ENCODE measurements at regions not wholly inside any gene's neighbourhood (a gene's known extent, or its start where the extent isn't known, plus 50 kb on each side); places are given as distances from the start of the nearest gene placed in this dataset.

DNA sequence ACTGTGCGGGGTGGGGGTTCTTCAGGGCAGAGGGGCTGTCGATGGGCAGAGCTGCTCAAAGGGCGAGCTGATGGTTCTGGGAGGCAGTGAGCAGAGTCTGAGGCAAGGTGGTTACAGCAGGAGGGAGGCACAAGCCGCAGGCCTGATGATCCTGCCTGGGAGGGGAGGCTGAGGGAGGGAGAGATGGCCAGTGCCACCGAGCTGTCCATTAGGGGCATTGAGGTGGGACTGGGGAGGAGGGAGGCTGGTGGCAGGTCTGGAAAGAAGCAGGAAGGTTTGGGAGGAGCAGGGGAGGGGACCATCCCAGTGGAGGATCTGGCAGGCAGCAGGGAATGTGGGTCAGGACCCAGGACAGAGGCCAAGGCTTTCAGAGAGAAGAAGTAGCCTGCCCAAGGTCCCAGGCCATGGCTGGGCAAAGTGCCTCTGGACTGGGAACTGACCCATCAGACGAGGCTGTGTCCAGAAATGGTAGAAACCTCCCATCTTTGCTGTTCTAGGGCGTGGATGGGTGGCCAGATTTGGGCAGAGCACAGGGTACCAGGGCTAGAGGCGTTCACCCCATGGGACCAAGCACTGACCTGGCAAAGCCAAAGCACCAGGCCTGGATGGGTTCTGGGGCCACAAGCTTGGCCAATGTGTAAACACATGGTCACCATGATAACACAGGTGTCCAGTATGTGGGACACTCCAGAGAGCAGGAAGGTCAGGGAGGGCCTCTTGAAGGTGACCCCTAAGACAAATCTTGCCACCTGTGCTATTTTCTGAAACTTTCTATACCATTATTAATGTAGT is 55.5 kb downstream of the INHBB start:
- H3K27ac ChIP-seq (ENCODE audit: low read depth, low read length), result no peak overlapping the region
- TF ChIP-seq EZH2 (IDR thresholded peaks at IDR 0.05; ENCODE audit: insufficient read depth, low read length), result no peak
- TF ChIP-seq, protein P1, sequence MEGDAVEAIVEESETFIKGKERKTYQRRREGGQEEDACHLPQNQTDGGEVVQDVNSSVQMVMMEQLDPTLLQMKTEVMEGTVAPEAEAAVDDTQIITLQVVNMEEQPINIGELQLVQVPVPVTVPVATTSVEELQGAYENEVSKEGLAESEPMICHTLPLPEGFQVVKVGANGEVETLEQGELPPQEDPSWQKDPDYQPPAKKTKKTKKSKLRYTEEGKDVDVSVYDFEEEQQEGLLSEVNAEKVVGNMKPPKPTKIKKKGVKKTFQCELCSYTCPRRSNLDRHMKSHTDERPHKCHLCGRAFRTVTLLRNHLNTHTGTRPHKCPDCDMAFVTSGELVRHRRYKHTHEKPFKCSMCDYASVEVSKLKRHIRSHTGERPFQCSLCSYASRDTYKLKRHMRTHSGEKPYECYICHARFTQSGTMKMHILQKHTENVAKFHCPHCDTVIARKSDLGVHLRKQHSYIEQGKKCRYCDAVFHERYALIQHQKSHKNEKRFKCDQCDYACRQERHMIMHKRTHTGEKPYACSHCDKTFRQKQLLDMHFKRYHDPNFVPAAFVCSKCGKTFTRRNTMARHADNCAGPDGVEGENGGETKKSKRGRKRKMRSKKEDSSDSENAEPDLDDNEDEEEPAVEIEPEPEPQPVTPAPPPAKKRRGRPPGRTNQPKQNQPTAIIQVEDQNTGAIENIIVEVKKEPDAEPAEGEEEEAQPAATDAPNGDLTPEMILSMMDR (IDR thresholded peaks at IDR 0.05; ENCODE audit: insufficient read depth, low read depth, low read length), result no peak
- H3K4me1 ChIP-seq (ENCODE audit: insufficient read depth, low read length), result peaks cover 15% of the 10 kb centered on the region
- no peak overlapping the region for H3K9ac ChIP-seq (ENCODE audit: low read length)
- H4K20me1 ChIP-seq (ENCODE audit: insufficient read depth, low read length), result no peaks in the 10 kb centered on the region
- H3K79me2 ChIP-seq (ENCODE audit: insufficient read depth, low read length), result no peaks in the 10 kb centered on the region
- H3K4me3 Mint-ChIP-seq (ENCODE audit: unreplicated experiment), result no peak overlapping the region
- no peak overlapping the region for H3K4me2 ChIP-seq (ENCODE audit: low read length)
- H3K4me3 ChIP-seq (ENCODE audit: insufficient read depth, low read depth, low read length), result no peak overlapping the region
- no peaks in the 10 kb centered on the region for H3K9me3 Mint-ChIP-seq (ENCODE audit: unreplicated experiment)
- H3K36me3 Mint-ChIP-seq (ENCODE audit: low read depth, unreplicated experiment), result no peaks in the 10 kb centered on the region
- DNase-seq (ENCODE audit: low read depth) (no peak), FAIRE-seq (no peak)
- H3K9me3 ChIP-seq (ENCODE audit: insufficient read depth, low read depth, low read length), result no peaks in the 10 kb centered on the region
- no peak overlapping the region for H2AFZ ChIP-seq (ENCODE audit: low read depth, low read length)
- H3K27me3 ChIP-seq (ENCODE audit: insufficient read depth, low read length), result peaks cover 10% of the 10 kb centered on the region
- peaks cover 58% of the 10 kb centered on the region for H3K27me3 Mint-ChIP-seq (ENCODE audit: low read depth, unreplicated experiment)
- no peaks in the 10 kb centered on the region for H3K36me3 ChIP-seq (ENCODE audit: insufficient read depth, low read length)
- peaks cover 18% of the 10 kb centered on the region for H3K4me1 Mint-ChIP-seq (ENCODE audit: low read depth, unreplicated experiment)
- H3K27ac Mint-ChIP-seq (ENCODE audit: unreplicated experiment), result no peak overlapping the region

DNA sequence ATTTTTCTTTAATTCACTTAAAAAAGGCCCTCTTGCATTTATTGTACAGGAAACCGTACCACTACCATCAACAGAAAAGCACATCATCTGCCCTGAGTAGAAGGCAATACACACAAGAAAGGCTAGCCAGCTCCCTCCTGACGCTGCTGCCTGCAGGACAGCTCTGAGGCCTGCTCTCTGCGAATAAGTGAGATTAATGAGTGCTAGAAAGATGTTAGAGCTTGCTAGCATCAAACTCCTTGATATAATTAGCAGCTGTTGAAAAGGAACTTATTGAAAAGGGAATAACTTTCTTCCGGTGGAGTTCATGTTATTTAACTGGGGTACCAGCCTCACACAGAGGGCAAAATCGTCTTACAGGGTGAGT is 56.1 kb downstream of the INHBB start:
- no peaks in the 10 kb centered on the region for H4K20me1 ChIP-seq (ENCODE audit: insufficient read depth, low read length)
- H3K36me3 ChIP-seq (ENCODE audit: insufficient read depth, low read length), result no peaks in the 10 kb centered on the region
- TF ChIP-seq, protein P1 (IDR thresholded peaks at IDR 0.05; ENCODE audit: insufficient read depth, low read depth, low read length), result no peak
- no peak for TF ChIP-seq EZH2 (IDR thresholded peaks at IDR 0.05; ENCODE audit: insufficient read depth, low read length)
- H3K79me2 ChIP-seq (ENCODE audit: insufficient read depth, low read length), result no peaks in the 10 kb centered on the region
- Mint-ChIP-seq H3K27me3 (ENCODE audit: low read depth, unreplicated experiment) (peaks cover 61% of the 10 kb centered on the region), H3K9me3 (ENCODE audit: unreplicated experiment) (no peaks in the 10 kb centered on the region), H3K36me3 (ENCODE audit: low read depth, unreplicated experiment) (no peaks in the 10 kb centered on the region), H3K27ac (ENCODE audit: unreplicated experiment) (no peak overlapping the region), H3K4me1 (ENCODE audit: low read depth, unreplicated experiment) (peaks cover 17% of the 10 kb centered on the region), H3K4me3 (ENCODE audit: unreplicated experiment) (no peak overlapping the region)
- H3K4me2 ChIP-seq (ENCODE audit: low read length), result no peak overlapping the region
- no peak overlapping the region for H3K9ac ChIP-seq (ENCODE audit: low read length)
- H3K4me1 ChIP-seq (ENCODE audit: insufficient read depth, low read length), result peaks cover 15% of the 10 kb centered on the region
- peaks cover 9% of the 10 kb centered on the region for H3K27me3 ChIP-seq (ENCODE audit: insufficient read depth, low read length)
- H3K27ac ChIP-seq (ENCODE audit: low read depth, low read length), result no peak overlapping the region
- H2AFZ ChIP-seq (ENCODE audit: low read depth, low read length), result no peak overlapping the region
- no peak overlapping the region for H3K4me3 ChIP-seq (ENCODE audit: insufficient read depth, low read depth, low read length)
- no peaks in the 10 kb centered on the region for H3K9me3 ChIP-seq (ENCODE audit: insufficient read depth, low read depth, low read length)
- DNase-seq (ENCODE audit: low read depth), result no peak
- no peak for FAIRE-seq

DNA sequence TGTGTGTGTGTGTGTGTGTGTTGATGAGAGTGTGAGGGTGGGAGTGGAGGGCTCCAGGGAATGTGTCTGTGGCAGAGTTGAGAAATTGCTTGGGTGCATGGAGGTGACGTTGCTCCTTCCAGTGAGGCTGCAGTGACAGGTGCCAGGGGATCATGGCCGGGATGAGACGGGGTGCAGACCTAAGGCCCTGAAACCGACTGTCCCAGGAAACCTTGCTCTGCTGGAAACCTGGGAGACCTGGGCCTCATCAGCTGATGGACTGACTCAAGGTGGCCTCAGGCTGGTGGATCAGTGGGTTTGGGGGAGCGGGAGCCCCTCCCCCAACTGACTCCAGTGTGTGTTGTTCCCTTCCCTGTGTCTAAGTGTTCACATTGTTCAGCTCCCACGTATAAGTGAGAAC is 56.6 kb downstream of the INHBB start:
- Histone ChIP-seq H3K9ac (ENCODE audit: low read length) (no peak overlapping the region), H3K27me3 (ENCODE audit: insufficient read depth, low read length) (peaks cover 9% of the 10 kb centered on the region), H2AFZ (ENCODE audit: low read depth, low read length) (no peak overlapping the region), H3K9me3 (ENCODE audit: insufficient read depth, low read depth, low read length) (no peaks in the 10 kb centered on the region), H3K4me2 (ENCODE audit: low read length) (no peak overlapping the region), H3K4me1 (ENCODE audit: insufficient read depth, low read length) (peaks cover 15% of the 10 kb centered on the region), H4K20me1 (ENCODE audit: insufficient read depth, low read length) (no peaks in the 10 kb centered on the region), H3K79me2 (ENCODE audit: insufficient read depth, low read length) (no peaks in the 10 kb centered on the region), H3K27ac (ENCODE audit: low read depth, low read length) (no peak overlapping the region), H3K4me3 (ENCODE audit: insufficient read depth, low read depth, low read length) (no peak overlapping the region), H3K36me3 (ENCODE audit: insufficient read depth, low read length) (no peaks in the 10 kb centered on the region)
- Mint-ChIP-seq H3K4me3 (ENCODE audit: unreplicated experiment) (no peak overlapping the region), H3K9me3 (ENCODE audit: unreplicated experiment) (no peaks in the 10 kb centered on the region), H3K27ac (ENCODE audit: unreplicated experiment) (no peak overlapping the region), H3K4me1 (ENCODE audit: low read depth, unreplicated experiment) (peaks cover 14% of the 10 kb centered on the region), H3K27me3 (ENCODE audit: low read depth, unreplicated experiment) (peaks cover 62% of the 10 kb centered on the region), H3K36me3 (ENCODE audit: low read depth, unreplicated experiment) (no peaks in the 10 kb centered on the region)
- DNase-seq (ENCODE audit: low read depth) (no peak), FAIRE-seq (no peak)
- TF ChIP-seq EZH2 (IDR thresholded peaks at IDR 0.05; ENCODE audit: insufficient read depth, low read length), result no peak
- TF ChIP-seq, protein P1 (IDR thresholded peaks at IDR 0.05; ENCODE audit: insufficient read depth, low read depth, low read length), result no peak

All from astrocyte (in vitro differentiated cells and primary cell).